ENCODE measurements at regions not wholly inside any gene's neighbourhood (a gene's known extent, or its start where the extent isn't known, plus 50 kb on each side); places are given as distances from the start of the nearest gene placed in this dataset.

DNA sequence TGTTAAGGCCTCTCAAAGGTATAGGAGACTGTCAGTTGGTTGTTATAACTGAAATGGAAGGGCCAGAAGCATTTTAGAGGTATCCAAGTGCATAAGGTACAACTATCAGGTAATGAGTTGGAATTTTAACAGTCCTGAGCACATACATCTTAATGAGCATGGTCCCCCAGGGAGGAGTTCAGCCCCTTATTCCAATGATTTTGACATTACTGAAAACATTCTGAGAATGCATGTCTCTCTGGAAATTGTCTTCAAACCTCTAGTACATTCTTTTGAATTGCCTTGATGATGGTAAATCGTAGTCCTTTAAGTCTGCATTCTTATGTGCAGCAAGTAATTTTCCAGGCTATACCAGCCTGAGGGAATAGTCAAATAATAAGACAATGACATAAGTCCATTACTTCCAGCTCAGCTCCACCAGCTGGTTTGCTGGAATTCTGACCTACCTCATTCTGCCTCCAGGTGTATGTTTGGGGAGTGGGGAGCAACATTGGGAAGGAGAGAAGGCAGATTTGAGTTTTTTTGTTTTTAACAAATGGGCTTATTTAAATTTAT, 239.2 kb downstream of the MSRB3 start:
- H3K36me3 ChIP-seq (replicated peaks in 1 of 2; ENCODE audit: control insufficient read depth in 1 of 2, insufficient read depth in 2 of 2, low read length in 1 of 2) = peaks cover 0 to 9% of the 10 kb centered on the region in 2 experiments
- no peak overlapping the region for H3K27ac ChIP-seq (ENCODE audit: low read depth in 2 of 2, low read length in 1 of 2)
- H3K27me3 ChIP-seq (ENCODE audit: insufficient read depth) = no peaks in the 10 kb centered on the region
- H3K79me2 ChIP-seq (ENCODE audit: insufficient read depth) = no peaks in the 10 kb centered on the region
- H3K4me1 ChIP-seq (ENCODE audit: control insufficient read depth in 1 of 2, insufficient read depth in 2 of 2, low read depth in 1 of 2, low read length in 1 of 2) = 0 out of 4 replicates have a peak, but pooled peaks cover 0 to 7% of the 10 kb centered on the region in 2 experiments
- no peak for DNase-seq
- no peak overlapping the region for H3K4me3 ChIP-seq (ENCODE audit: low read depth in 2 of 2, low read length in 1 of 2)
- no peak overlapping the region for H3K9ac ChIP-seq
- ChIA-PET CTCF (no interaction called here), POLR2A (no interaction called here)
- H3K4me2 ChIP-seq = no peak overlapping the region
- no peaks in the 10 kb centered on the region for H4K20me1 ChIP-seq (ENCODE audit: insufficient read depth)
- H2AFZ ChIP-seq (ENCODE audit: low read depth) = no peak overlapping the region
- H3K9me2 ChIP-seq = no peaks in the 10 kb centered on the region
- TF ChIP-seq, protein P1, sequence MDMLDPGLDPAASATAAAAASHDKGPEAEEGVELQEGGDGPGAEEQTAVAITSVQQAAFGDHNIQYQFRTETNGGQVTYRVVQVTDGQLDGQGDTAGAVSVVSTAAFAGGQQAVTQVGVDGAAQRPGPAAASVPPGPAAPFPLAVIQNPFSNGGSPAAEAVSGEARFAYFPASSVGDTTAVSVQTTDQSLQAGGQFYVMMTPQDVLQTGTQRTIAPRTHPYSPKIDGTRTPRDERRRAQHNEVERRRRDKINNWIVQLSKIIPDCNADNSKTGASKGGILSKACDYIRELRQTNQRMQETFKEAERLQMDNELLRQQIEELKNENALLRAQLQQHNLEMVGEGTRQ (IDR thresholded peaks at IDR 0.05; ENCODE audit: borderline replicate concordance, low read depth, low read length) = no peak
- peaks cover 15% of the 10 kb centered on the region for H3F3A ChIP-seq (replicated peaks; ENCODE audit: insufficient read depth)
- WGBS (ENCODE audit: low lambda C conversion rate) = 79% methylated on average over 1 of the region's 1 CpG
- H3K9me3 ChIP-seq = no peaks in the 10 kb centered on the region

DNA sequence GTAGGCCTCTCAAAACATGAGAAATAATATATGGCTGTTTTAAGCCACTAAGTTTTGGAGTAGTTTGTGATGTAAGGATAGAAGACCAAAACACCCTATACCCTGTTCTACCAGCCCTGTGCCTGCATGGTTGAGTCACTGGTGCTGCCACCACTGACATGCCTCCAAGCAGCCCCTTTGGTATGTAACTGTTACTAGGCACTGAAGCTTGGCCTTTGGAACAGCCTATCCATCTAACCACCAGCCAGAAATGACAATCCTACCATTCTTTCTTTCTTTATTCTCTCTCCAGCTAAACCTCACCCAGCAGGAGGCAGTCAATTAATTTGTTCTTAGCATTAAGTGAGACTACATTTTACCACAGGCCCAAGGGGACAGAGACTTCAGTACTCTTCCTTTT, 240.3 kb downstream of the MSRB3 start:
- no peak for DNase-seq
- H3K36me3 ChIP-seq (replicated peaks in 1 of 2; ENCODE audit: control insufficient read depth in 1 of 2, insufficient read depth in 2 of 2, low read length in 1 of 2) = peaks cover 0 to 9% of the 10 kb centered on the region in 2 experiments

More for the DNA sequence above, 240.3 kb downstream of the MSRB3 start:
- H3K9me2 ChIP-seq = no peaks in the 10 kb centered on the region
- ChIA-PET CTCF (interaction anchor here (1.3 kb wide), 1 partner anchor 23 kb away, joined by 3 read pairs; no protein-coding TSS in a partner anchor), POLR2A (no interaction called here)
- no peaks in the 10 kb centered on the region for H4K20me1 ChIP-seq (ENCODE audit: insufficient read depth)
- peaks cover 0 to 13% of the 10 kb centered on the region in 2 experiments; a peak in 2 of 4 replicates for H3K4me1 ChIP-seq (ENCODE audit: control insufficient read depth in 1 of 2, insufficient read depth in 2 of 2, low read depth in 1 of 2, low read length in 1 of 2)
- H3K4me2 ChIP-seq = no peak overlapping the region
- H3K79me2 ChIP-seq (ENCODE audit: insufficient read depth) = no peaks in the 10 kb centered on the region
- no peaks in the 10 kb centered on the region for H3K27me3 ChIP-seq (ENCODE audit: insufficient read depth)
- no peak overlapping the region; a peak in 1 of 4 replicates for H3K27ac ChIP-seq (ENCODE audit: low read depth in 2 of 2, low read length in 1 of 2)
- H2AFZ ChIP-seq (ENCODE audit: low read depth) = no peak overlapping the region
- H3K4me3 ChIP-seq (ENCODE audit: low read depth in 2 of 2, low read length in 1 of 2) = no peak overlapping the region
- peaks cover 21% of the 10 kb centered on the region for H3F3A ChIP-seq (replicated peaks; ENCODE audit: insufficient read depth)
- H3K9me3 ChIP-seq = no peaks in the 10 kb centered on the region
- H3K9ac ChIP-seq = no peak overlapping the region
- TF ChIP-seq, protein P2, sequence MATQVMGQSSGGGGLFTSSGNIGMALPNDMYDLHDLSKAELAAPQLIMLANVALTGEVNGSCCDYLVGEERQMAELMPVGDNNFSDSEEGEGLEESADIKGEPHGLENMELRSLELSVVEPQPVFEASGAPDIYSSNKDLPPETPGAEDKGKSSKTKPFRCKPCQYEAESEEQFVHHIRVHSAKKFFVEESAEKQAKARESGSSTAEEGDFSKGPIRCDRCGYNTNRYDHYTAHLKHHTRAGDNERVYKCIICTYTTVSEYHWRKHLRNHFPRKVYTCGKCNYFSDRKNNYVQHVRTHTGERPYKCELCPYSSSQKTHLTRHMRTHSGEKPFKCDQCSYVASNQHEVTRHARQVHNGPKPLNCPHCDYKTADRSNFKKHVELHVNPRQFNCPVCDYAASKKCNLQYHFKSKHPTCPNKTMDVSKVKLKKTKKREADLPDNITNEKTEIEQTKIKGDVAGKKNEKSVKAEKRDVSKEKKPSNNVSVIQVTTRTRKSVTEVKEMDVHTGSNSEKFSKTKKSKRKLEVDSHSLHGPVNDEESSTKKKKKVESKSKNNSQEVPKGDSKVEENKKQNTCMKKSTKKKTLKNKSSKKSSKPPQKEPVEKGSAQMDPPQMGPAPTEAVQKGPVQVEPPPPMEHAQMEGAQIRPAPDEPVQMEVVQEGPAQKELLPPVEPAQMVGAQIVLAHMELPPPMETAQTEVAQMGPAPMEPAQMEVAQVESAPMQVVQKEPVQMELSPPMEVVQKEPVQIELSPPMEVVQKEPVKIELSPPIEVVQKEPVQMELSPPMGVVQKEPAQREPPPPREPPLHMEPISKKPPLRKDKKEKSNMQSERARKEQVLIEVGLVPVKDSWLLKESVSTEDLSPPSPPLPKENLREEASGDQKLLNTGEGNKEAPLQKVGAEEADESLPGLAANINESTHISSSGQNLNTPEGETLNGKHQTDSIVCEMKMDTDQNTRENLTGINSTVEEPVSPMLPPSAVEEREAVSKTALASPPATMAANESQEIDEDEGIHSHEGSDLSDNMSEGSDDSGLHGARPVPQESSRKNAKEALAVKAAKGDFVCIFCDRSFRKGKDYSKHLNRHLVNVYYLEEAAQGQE (IDR thresholded peaks at IDR 0.05; ENCODE audit: low read depth, low read length) = no peak
- TF ChIP-seq, protein P3, sequence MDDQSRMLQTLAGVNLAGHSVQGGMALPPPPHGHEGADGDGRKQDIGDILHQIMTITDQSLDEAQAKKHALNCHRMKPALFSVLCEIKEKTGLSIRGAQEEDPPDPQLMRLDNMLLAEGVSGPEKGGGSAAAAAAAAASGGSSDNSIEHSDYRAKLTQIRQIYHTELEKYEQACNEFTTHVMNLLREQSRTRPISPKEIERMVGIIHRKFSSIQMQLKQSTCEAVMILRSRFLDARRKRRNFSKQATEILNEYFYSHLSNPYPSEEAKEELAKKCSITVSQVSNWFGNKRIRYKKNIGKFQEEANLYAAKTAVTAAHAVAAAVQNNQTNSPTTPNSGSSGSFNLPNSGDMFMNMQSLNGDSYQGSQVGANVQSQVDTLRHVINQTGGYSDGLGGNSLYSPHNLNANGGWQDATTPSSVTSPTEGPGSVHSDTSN (IDR thresholded peaks at IDR 0.05) = 0 out of 2 replicates have a peak, but pooled peaks have one; percentile 8
- no peak for TF ChIP-seq TEAD4 (IDR thresholded peaks at IDR 0.05; ENCODE audit: borderline replicate concordance, insufficient read depth)

Data from SK-N-SH (cell line).